Rectal smooth muscle tissue (tissue), 1 donor: ENCODE measurements at regions not wholly inside any gene's neighbourhood (a gene's known extent, or its start where the extent isn't known, plus 50 kb on each side); places are given as distances from the start of the nearest gene placed in this dataset.

Experiments used
- H3K27ac ChIP-seq: one replicate; pipeline ENCODE4 v1.7.0; 2013; ENCODE audit warnings: low read depth, low read length, inconsistent platforms
- H3K27me3 ChIP-seq: one replicate; pipeline ENCODE4 v1.7.0; 2013; ENCODE audit warnings: low read length; ENCODE audit not compliant: control insufficient read depth, insufficient read depth
- H3K36me3 ChIP-seq: one replicate; pipeline ENCODE4 v1.7.0; 2013; ENCODE audit warnings: low read length; ENCODE audit not compliant: control insufficient read depth, insufficient read depth
- H3K4me1 ChIP-seq: one replicate; pipeline ENCODE4 v1.7.0; 2013; ENCODE audit warnings: low read length; ENCODE audit not compliant: control insufficient read depth, insufficient read depth
- H3K4me3 ChIP-seq: one replicate; pipeline ENCODE4 v1.7.0; 2013; ENCODE audit warnings: low read length
- H3K9ac ChIP-seq: one replicate; pipeline ENCODE4 v1.7.0; 2013; ENCODE audit warnings: low read length

GRCh38 chr5:128019391-128019790 is 64.2 kb upstream of the SLC12A2 start:
- Histone ChIP-seq H3K27me3 (no peaks in the 10 kb centered on the region), H3K27ac (no peak overlapping the region), H3K4me3 (no peak overlapping the region), H3K4me1 (no peaks in the 10 kb centered on the region), H3K9ac (no peak overlapping the region), H3K36me3 (no peaks in the 10 kb centered on the region)

- Histone ChIP-seq H3K9ac (no peak overlapping the region), H3K27ac (no peak overlapping the region), H3K27me3 (no peaks in the 10 kb centered on the region), H3K4me1 (no peaks in the 10 kb centered on the region), H3K36me3 (no peaks in the 10 kb centered on the region), H3K4me3 (no peak overlapping the region)
Observed at GRCh38 chr5:128020012-128020411, 63.6 kb upstream of the SLC12A2 start.

- H3K9ac ChIP-seq: no peak overlapping the region
Observed at GRCh38 chr5:128021411-128021810, 62.2 kb upstream of the SLC12A2 start.

More at GRCh38 chr5:128021411-128021810, 62.2 kb upstream of the SLC12A2 start:
- H3K27me3 ChIP-seq: no peaks in the 10 kb centered on the region
- H3K36me3 ChIP-seq: no peaks in the 10 kb centered on the region
- H3K27ac ChIP-seq: no peak overlapping the region
- no peak overlapping the region for H3K4me3 ChIP-seq
- H3K4me1 ChIP-seq: no peaks in the 10 kb centered on the region
